DMS 273 (cell line): ENCODE measurements at regions not wholly inside any gene's neighbourhood (a gene's known extent, or its start where the extent isn't known, plus 50 kb on each side); places are given as distances from the start of the nearest gene placed in this dataset.
"Not testable (repeated sequence)": the region's sequence is repeated elsewhere in the genome, so short reads cannot be mapped to it uniquely, and the experiment has no call there.

Source experiments
- DNase-seq: peaks from one replicate; lab custom pipeline; 2025; ENCODE audit not compliant: unreplicated experiment; lab: John Stamatoyannopoulos, UW

DNA sequence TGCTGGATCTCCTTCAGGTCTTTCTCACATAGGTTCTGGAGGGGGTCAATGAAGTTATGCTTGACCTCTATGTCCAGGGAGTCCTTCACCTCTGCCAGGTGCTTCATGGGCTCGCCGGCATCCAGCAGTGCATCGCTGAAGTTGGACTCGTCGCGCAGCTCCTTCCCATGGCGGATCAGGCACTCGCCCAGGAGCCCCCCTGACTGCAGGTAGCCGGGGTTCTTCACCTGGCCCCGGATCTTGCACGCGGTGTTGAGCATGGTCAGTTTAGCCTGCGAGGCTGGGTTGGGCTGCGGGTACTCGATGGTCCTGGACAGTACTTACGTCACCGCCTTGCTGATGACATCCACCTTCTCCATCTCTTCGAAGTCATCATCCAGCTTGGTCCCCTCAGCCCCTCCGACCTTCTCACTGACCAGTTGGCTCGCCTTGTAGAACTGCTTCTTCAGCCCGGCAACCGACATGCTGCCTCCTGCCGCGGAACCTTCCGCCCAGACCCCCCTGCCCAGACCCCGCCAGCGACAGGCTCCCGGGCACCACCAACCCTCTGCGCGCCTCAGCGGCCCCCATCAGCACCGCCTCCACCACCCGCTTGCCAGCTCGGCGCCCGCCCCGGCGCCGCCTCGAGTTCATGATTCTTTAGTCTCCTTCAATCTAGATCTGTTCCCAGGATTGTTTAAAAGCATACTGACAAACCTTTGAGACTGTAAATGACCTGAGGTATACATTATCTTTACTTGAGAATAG, 99.8 kb downstream of the KPNA2 start:
- DNase-seq: no peak

- no peak for DNase-seq
Observed at GRCh38 chr17:68141050-68141449, 105.5 kb downstream of the KPNA2 start.

GRCh38 chr17:68142595-68142994, 105.2 kb upstream of the AMZ2 start:
- no peak for DNase-seq

- DNase-seq: no peak
Observed at GRCh38 chr17:68143425-68143824, 104.4 kb upstream of the AMZ2 start.

GRCh38 chr17:68145088-68145487, 102.8 kb upstream of the AMZ2 start:
- DNase-seq: no peak

DNA sequence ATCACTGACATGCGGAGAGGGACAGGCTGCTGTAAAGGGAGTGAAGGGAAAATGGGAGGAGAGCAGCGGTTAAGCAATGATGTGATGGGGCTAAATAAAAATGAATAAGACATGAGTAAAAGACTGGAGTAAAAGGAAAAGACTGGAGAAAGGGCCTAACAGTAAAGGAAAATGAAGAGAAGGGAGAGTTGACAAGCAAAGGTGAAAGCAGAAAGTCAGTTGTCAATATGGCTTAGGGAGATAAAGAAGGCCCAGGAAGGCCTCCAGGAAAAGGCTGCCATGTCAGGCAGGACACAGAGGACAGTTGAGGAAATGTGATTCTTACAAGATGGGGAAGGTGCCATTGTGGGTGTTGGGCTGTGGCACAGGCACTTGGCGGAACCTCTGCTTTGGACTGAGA, 98.9 kb upstream of the AMZ2 start:
- DNase-seq: no peak

GRCh38 chr17:68152161-68152571, 95.7 kb upstream of the AMZ2 start:
- DNase-seq: no peak

- no peak for DNase-seq
Observed at GRCh38 chr17:68155692-68156091, 92.2 kb upstream of the AMZ2 start.

DNA sequence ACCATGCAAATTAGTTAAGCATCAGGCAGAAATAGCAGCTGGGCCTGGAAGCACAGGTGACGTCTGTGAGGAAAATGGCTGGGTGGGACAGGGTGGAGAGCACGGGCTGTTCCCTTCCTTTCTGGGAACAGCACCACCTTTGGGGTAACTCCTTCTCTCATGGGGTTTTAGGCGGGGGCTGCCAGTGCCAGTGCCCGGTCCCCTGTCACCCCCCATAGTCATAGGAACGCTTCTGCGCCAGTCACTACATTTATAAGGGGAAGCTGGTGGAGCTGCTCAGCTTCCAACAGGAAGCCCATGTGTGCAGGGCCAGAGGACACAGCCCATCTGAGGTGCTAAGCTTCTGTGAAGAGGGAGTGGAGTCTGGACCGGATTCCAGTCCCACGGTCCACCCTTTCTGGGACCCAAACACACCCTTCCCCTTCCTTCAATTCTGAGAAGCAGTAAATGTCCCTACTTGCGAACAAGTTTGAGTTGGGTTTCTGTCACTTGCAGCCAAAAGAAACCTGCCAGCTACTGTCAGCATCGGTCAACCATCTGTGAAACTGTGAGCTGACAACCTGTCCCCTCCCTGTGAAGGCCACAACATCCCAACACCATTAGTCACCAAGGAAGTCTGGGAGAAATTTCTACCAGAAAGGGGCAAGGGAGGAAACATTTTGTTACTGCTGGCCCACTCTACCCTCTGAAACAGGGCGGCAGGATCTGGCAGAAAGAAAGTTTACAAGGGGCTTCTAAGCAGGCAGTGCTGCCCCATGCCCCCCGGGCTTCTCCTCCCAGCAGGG, 86.0 kb upstream of the AMZ2 start:
- DNase-seq: peak; percentile 71

GRCh38 chr17:68168273-68169164, 79.3 kb upstream of the AMZ2 start:
- not testable (repeated sequence) for DNase-seq

GRCh38 chr17:68169165-68169821, 78.5 kb upstream of the AMZ2 start:
- DNase-seq: not testable (repeated sequence)

- no peak for DNase-seq
Observed at GRCh38 chr17:68169840-68170239, 78.0 kb upstream of the AMZ2 start.

DNA sequence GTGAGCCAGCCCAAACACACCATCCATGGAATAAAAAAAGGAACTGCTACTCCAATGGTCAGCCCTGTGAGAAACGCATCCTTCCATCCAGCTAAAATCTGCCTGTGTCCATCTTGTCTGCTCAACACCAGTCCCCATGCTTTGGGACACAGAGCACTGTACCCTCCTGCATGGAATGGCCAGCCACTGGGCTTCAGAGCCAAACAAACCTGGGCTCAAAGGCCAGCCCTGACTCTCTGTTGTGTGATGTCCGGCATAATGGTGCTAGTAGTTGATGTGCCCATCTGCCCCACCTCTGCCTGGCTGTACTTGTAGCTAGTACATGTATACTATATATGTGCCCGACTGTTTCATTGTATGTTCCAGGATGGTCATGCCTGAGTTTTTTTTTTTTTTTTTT, 77.6 kb upstream of the AMZ2 start:
- DNase-seq: no peak

GRCh38 chr17:68172461-68172954, 75.3 kb upstream of the AMZ2 start:
- DNase-seq: peak; percentile 89

DNA sequence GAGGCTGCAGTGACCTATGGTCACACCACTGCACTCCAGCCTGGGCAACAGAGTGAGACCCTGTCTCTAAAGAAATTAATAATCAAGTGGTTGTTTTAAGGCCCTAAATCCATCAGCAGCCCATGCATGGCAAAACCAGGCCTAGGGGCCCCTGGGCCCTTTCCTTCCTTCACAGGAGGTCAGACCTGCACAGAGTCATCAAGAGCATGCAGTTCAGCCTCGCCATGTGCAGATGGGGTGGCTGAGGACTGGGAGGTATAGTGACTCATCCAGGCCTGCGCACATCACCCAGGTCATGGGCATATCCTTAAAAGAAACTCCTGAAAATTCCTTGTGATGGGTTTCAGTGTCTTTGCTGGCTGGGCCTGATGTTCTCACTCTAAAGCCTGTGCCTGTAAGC, 72.4 kb upstream of the AMZ2 start:
- DNase-seq: no peak

DNA sequence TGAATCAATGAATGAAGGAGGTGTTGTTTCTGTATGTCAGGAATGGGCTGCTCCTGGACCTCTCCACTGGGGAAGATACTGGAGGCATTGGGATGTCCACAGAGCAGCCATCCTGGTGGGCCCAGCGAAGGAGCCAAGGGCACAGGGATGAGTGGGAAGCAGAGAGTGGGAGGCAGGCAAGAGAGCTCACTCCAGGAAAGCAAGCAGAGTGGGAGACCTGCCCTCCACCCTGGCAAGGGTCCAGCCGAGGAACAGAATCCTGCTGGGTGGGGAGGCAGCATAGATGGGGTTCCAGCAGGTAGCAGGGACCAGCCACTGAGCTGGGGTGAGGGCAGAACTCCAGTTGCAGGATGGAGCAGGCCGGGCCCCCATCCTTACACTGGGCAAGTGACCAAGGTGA, 71.9 kb upstream of the AMZ2 start:
- no peak for DNase-seq

DNA sequence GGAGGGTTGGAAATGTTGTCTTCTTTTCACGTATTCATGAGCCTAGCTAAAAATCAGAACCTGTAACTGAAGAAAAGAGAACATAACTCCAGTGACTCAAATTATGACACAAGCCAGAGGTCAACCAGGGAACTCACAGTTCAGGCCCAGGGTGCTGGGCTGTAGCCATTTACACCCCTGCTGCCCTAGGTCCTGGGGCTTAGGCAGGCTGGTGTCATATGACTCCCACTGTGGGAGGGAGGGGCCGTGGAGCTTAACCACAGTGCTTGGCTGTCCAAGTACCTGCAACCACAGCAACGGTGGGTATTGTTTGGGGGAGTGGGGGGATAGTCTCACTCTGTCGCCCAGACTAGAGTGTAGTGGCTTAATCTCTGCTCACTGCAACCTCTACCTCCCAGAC, 71.1 kb upstream of the AMZ2 start:
- DNase-seq: peak; percentile 25

- no peak for DNase-seq
Observed at GRCh38 chr17:68178831-68179230, 69.0 kb upstream of the AMZ2 start.

- peak; percentile 80 for DNase-seq
Observed at GRCh38 chr17:68179236-68179925, 68.5 kb upstream of the AMZ2 start.

- DNase-seq: no peak
Observed at GRCh38 chr17:68179926-68180285, 67.9 kb upstream of the AMZ2 start.
